ENCODE measurements at regions not wholly inside any gene's neighbourhood (a gene's known extent, or its start where the extent isn't known, plus 50 kb on each side); places are given as distances from the start of the nearest gene placed in this dataset.
"Not testable (repeated sequence)": the region's sequence is repeated elsewhere in the genome, so short reads cannot be mapped to it uniquely, and the experiment has no call there.

GRCh38 chr14:41549821-41550607 lies 56.7 kb upstream of the LRFN5 start:
- DNase-seq, result no peak

GRCh38 chr14:41549282-41549681 lies 57.4 kb upstream of the LRFN5 start:
- DNase-seq, result no peak

- no peak for DNase-seq
These were observed 58.0 kb upstream of the LRFN5 start for GRCh38 chr14:41548666-41549065.

GRCh38 chr14:41541333-41541732 lies 65.3 kb upstream of the LRFN5 start:
- no peak for DNase-seq

- DNase-seq, result no peak
These were observed 74.4 kb upstream of the LRFN5 start for GRCh38 chr14:41532255-41532654.

GRCh38 chr14:41521891-41522290 lies 84.8 kb upstream of the LRFN5 start:
- no peak for DNase-seq

- DNase-seq, result not testable (repeated sequence)
These were observed 88.6 kb upstream of the LRFN5 start for GRCh38 chr14:41518030-41518429.

GRCh38 chr14:41506552-41506951 lies 100.1 kb upstream of the LRFN5 start:
- DNase-seq, result no peak

- no peak for DNase-seq
These were observed 101.2 kb upstream of the LRFN5 start for GRCh38 chr14:41505491-41505890.

GRCh38 chr14:41498959-41499358 lies 107.7 kb upstream of the LRFN5 start:
- no peak for DNase-seq

- no peak for DNase-seq
These were observed 116.4 kb upstream of the LRFN5 start for GRCh38 chr14:41490323-41490722.

GRCh38 chr14:41489315-41489972 lies 117.2 kb upstream of the LRFN5 start:
- no peak for DNase-seq

- no peak for DNase-seq
These were observed 118.3 kb upstream of the LRFN5 start for GRCh38 chr14:41488401-41488800.

- DNase-seq, result no peak
These were observed 123.8 kb upstream of the LRFN5 start for GRCh38 chr14:41482861-41483260.

GRCh38 chr14:41476526-41476925 lies 130.2 kb upstream of the LRFN5 start:
- no peak for DNase-seq

- DNase-seq, result no peak
These were observed 145.3 kb upstream of the LRFN5 start for GRCh38 chr14:41461380-41461779.

GRCh38 chr14:41457393-41457792 lies 149.3 kb upstream of the LRFN5 start:
- no peak for DNase-seq

GRCh38 chr14:41449066-41449465 lies 157.6 kb upstream of the LRFN5 start:
- DNase-seq, result no peak

GRCh38 chr14:41446008-41446407 lies 160.7 kb upstream of the LRFN5 start:
- no peak for DNase-seq

GRCh38 chr14:41423503-41423902 lies 183.2 kb upstream of the LRFN5 start:
- DNase-seq, result no peak

GRCh38 chr14:41421308-41421707 lies 185.4 kb upstream of the LRFN5 start:
- DNase-seq, result not testable (repeated sequence)

GRCh38 chr14:41419709-41420108 lies 187.0 kb upstream of the LRFN5 start:
- no peak for DNase-seq

GRCh38 chr14:41418851-41419250 lies 187.8 kb upstream of the LRFN5 start:
- no peak for DNase-seq

GRCh38 chr14:41409806-41410205 lies 196.9 kb upstream of the LRFN5 start:
- DNase-seq, result no peak

GRCh38 chr14:41404126-41404525 lies 202.6 kb upstream of the LRFN5 start:
- no peak for DNase-seq

Measured in SHP77 (cell line).